Transverse colon (tissue), 4 donors: ENCODE measurements at regions not wholly inside any gene's neighbourhood (a gene's known extent, or its start where the extent isn't known, plus 50 kb on each side); places are given as distances from the start of the nearest gene placed in this dataset.

Experiments
- DNase-seq: peaks from one replicate; pipeline ENCODE4 v3.0.0-alpha.2; 2019
- H3K27ac ChIP-seq, 4 donors: fragments of 200-600 bp; sonication (generic); 2 replicates each; pipeline ENCODE4 v1.5.1; 2016 to 2018; ENCODE audit warnings: inconsistent platforms in 4 of 4
- H3K27me3 ChIP-seq: fragments of 200-600 bp; sonication (generic); 2 replicates; pipeline ENCODE4 v1.5.1; 2017; ENCODE audit warnings: inconsistent platforms
- H3K36me3 ChIP-seq, 4 donors: fragments of 200-600 bp; sonication (generic); 2 replicates each; pipeline ENCODE4 v1.5.1; 2017 to 2019; ENCODE audit warnings: inconsistent platforms in 4 of 4
- H3K4me1 ChIP-seq, 4 donors: fragments of 200-600 bp; sonication (generic); 2 replicates each; pipeline ENCODE4 v1.5.1; 2017 to 2020; ENCODE audit warnings: inconsistent platforms in 4 of 4
- H3K4me3 ChIP-seq, 4 donors: fragments of 200-600 bp; sonication (generic); 1 replicate in 1 of 4; 2 replicates in 3 of 4; pipeline versions ENCODE4 v1.5.1 to v1.6.1; 2017 to 2019; ENCODE audit warnings: inconsistent platforms in 4 of 4
- H3K9me3 ChIP-seq, 2 donors: fragments of 200-600 bp; sonication (generic); 2 replicates each; pipeline ENCODE4 v1.5.1; 2017 to 2019; ENCODE audit warnings: inconsistent platforms in 2 of 2
- CTCF ChIP-seq, 5 experiments: fragments of 200-600 bp in 3 of 5; fragments of 450-650 bp in 2 of 5; sonication (generic) in 3 of 5; IDR thresholded peaks; 1 replicate in 2 of 5; 2 replicates in 3 of 5; pipeline ENCODE4 v1.5.1; 2016 to 2017; ENCODE audit warnings: antibody characterized with exemption in 5 of 5, inconsistent platforms in 3 of 5, mild to moderate bottlenecking in 2 of 5, moderate library complexity in 1 of 5
- EP300 ChIP-seq: sonication (generic); formaldehyde crosslinking; IDR thresholded peaks from one replicate; pipeline ENCODE4 v1.6.1; 2017; ENCODE audit warnings: antibody characterized with exemption, low read depth
- POLR2A ChIP-seq: fragments of 450-650 bp; IDR thresholded peaks from one replicate; pipeline ENCODE4 v1.6.1; 2016; ENCODE audit warnings: antibody characterized with exemption, mild to moderate bottlenecking, moderate library complexity
- POLR2AphosphoS5 ChIP-seq, 3 donors: sonication (generic); formaldehyde crosslinking; IDR thresholded peaks; one replicate each; pipeline ENCODE4 v1.6.1; 2016; ENCODE audit warnings: antibody characterized with exemption in 3 of 3
- WGBS, 2 donors: methylation state at CpG; one replicate each; pipeline ENCODE4 v1.1.5; 2018; ENCODE audit warnings: low coverage in 1 of 2; 5-methylcytosine and 5-hydroxymethylcytosine counted together
- in situ Hi-C, 4 donors: fragments of 200-750 bp; cut with MboI; loops; one replicate each; pipeline versions ENCODE4 v1.15.0 to v1.15.1; 2017; ENCODE audit warnings: low sequenced_read_pairs in 3 of 4, low pct_ligation_motif_present in 1 of 4, low pct_unique_long_range_greater_than_20kb in 1 of 4
- intact Hi-C: fragments of 100-400 bp; cut with DNase I; formaldehyde crosslinking; loops from one replicate; pipeline ENCODE4 v1.15.1; 2023; ENCODE audit warnings: low total_unique reads

GRCh38 chr4:126731062-126731461 lies 901.7 kb upstream of the INTU start:
- intact Hi-C loops: no loop called here
- TF ChIP-seq EP300: no peak
- no peak for TF ChIP-seq CTCF (IDR thresholded peaks at IDR 0.05)
- DNase-seq: no peak
- no peaks in the 10 kb centered on the region for H3K9me3 ChIP-seq
- H3K36me3 ChIP-seq: no peaks in the 10 kb centered on the region
- H3K4me3 ChIP-seq: no peak overlapping the region
- no peak overlapping the region for H3K27ac ChIP-seq
- in situ Hi-C loops: no loop called here
- WGBS, 2 donors: 80 to 89% methylated on average over 2 of the region's 2 CpGs
- no peaks in the 10 kb centered on the region for H3K27me3 ChIP-seq
- H3K4me1 ChIP-seq: no peaks in the 10 kb centered on the region

GRCh38 chr4:126733301-126733700 lies 899.5 kb upstream of the INTU start:
- Histone ChIP-seq H3K27me3 (no peaks in the 10 kb centered on the region), H3K4me3 (no peak overlapping the region), H3K27ac (no peak overlapping the region), H3K4me1 (no peaks in the 10 kb centered on the region), H3K36me3 (no peaks in the 10 kb centered on the region), H3K9me3 (no peaks in the 10 kb centered on the region)
- intact Hi-C loops (no loop called here), in situ Hi-C loops (no loop called here)
- no peak for DNase-seq
- WGBS, 2 donors: 24 to 33% methylated on average over 3 of the region's 3 CpGs
- TF ChIP-seq CTCF (IDR thresholded peaks at IDR 0.05) (no peak), POLR2AphosphoS5 (IDR thresholded peaks at IDR 0.05) (no peak), EP300 (no peak), POLR2A (no peak)

GRCh38 chr4:126734465-126734864 lies 898.3 kb upstream of the INTU start:
- Histone ChIP-seq H3K27ac (no peak overlapping the region), H3K36me3 (no peaks in the 10 kb centered on the region), H3K4me1 (no peaks in the 10 kb centered on the region), H3K4me3 (no peak overlapping the region), H3K9me3 (no peaks in the 10 kb centered on the region), H3K27me3 (no peaks in the 10 kb centered on the region)
- WGBS, 2 donors: 39 to 56% methylated on average over 2 of the region's 2 CpGs
- intact Hi-C loops: no loop called here
- in situ Hi-C loops: no loop called here
- no peak for DNase-seq
- no peak for TF ChIP-seq EP300
- TF ChIP-seq POLR2AphosphoS5 (IDR thresholded peaks at IDR 0.05): no peak
- no peak for TF ChIP-seq POLR2A
- no peak for TF ChIP-seq CTCF (IDR thresholded peaks at IDR 0.05)

GRCh38 chr4:126735294-126736132 lies 897.2 kb upstream of the INTU start:
- Histone ChIP-seq H3K4me3 (no peak overlapping the region), H3K27ac (no peak overlapping the region), H3K36me3 (no peaks in the 10 kb centered on the region), H3K27me3 (no peaks in the 10 kb centered on the region), H3K9me3 (no peaks in the 10 kb centered on the region), H3K4me1 (no peaks in the 10 kb centered on the region)
- TF ChIP-seq EP300 (no peak), CTCF (IDR thresholded peaks at IDR 0.05) (no peak), POLR2AphosphoS5 (IDR thresholded peaks at IDR 0.05) (no peak), POLR2A (no peak)
- intact Hi-C loops: no loop called here
- in situ Hi-C loops: no loop called here
- DNase-seq: no peak
- WGBS, 2 donors: 69 to 93% methylated on average over 3 of the region's 3 CpGs
